ENCODE measurements at regions not wholly inside any gene's neighbourhood (a gene's known extent, or its start where the extent isn't known, plus 50 kb on each side); places are given as distances from the start of the nearest gene placed in this dataset.

DNA sequence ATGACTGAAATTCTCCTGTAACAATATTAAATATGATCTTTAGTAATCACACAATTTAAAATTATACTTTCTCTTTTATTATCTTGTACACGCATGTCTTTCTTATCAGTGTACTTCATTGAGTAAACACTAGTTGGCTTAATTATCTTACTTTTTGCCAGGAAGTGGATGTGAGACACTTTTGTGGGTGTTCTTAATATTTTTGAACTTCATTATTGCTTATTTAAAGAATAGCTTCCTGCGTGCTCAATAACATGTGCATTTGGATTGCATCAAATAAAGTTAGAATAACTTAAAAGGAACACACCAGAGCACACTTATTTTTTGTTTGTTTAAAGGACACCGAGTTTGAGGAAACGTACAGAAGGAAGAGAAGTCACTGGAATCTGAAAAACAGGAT, 128.5 kb upstream of the VEGFC start:
- Mint-ChIP-seq H3K4me3 (no peak overlapping the region), H3K36me3 (no peaks in the 10 kb centered on the region), H3K27me3 (no peaks in the 10 kb centered on the region), H3K27ac (no peak overlapping the region), H3K9me3 (peaks cover 2% of the 10 kb centered on the region), H3K4me1 (no peaks in the 10 kb centered on the region)
- ATAC-seq (ENCODE audit: low read depth) = no peak
- DNase-seq = no peak
- POLR2A ChIA-PET = no interaction called here

DNA sequence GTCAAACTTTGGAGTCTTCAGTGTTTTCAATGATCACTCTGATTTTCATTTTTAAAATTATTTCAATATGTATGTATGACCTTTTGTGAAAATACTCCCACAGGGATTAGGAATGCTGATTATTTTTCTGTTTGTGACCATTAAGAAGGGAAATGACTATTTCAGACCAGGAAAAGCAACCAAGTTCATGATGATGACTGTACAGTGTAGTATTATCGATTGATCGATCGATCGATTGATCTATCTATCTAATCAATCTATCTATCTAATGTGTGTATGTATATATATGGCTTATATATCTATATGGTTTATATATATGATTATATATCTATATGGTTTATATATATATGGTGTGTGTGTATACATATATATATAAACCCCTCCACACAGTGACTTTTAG, 131.5 kb upstream of the VEGFC start:
- no peak overlapping the region for H3K4me3 Mint-ChIP-seq
- no peaks in the 10 kb centered on the region for H3K4me1 Mint-ChIP-seq
- no peaks in the 10 kb centered on the region for H3K27me3 Mint-ChIP-seq
- no peaks in the 10 kb centered on the region for H3K9me3 Mint-ChIP-seq
- DNase-seq = no peak
- H3K27ac Mint-ChIP-seq = no peak overlapping the region
- H3K36me3 Mint-ChIP-seq = no peaks in the 10 kb centered on the region
- ATAC-seq (ENCODE audit: low read depth) = no peak
- POLR2A ChIA-PET = no interaction called here

DNA sequence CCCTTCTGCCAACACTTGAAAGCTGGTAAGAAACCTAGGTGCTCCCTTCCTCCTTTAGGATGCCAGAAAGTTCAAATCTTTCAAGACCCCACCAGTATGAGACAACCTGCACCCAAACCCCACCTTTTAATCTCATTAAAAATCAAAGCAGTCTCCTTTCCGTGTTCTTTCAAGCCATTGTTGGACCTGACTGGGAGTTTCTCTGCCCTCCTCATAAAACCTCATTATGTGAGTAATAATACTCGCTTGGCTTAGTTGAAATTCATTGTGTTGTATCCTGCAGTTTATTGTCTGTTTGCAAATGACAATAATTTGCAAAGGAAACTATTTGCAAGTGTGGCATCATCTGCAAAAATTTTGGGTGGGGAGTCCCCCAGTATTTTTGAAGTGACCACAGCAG, 133.2 kb upstream of the VEGFC start:
- H3K4me3 Mint-ChIP-seq = no peak overlapping the region
- ATAC-seq (ENCODE audit: low read depth) (no peak), DNase-seq (no peak)
- H3K27ac Mint-ChIP-seq = no peak overlapping the region
- no peaks in the 10 kb centered on the region for H3K4me1 Mint-ChIP-seq
- POLR2A ChIA-PET = no interaction called here
- H3K27me3 Mint-ChIP-seq = no peaks in the 10 kb centered on the region
- H3K36me3 Mint-ChIP-seq = no peaks in the 10 kb centered on the region
- H3K9me3 Mint-ChIP-seq = no peaks in the 10 kb centered on the region

DNA sequence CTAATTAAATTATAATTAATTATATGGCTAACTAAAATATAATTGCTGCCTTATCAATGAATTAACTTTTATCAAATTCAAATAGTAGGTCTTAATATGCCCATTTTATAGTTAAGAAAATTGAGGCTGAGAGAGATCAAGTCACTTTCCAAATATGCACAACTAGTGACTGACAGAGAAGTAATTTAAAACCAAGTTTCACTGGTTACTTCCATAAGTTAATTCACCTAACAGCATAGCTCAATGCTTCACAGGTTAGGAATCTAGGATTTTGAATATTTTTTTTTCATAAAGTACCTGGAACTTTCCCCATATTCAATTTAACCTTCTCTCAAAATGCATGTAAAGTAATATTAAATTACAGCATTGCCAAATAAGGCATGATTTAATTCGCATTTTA, 134.4 kb upstream of the VEGFC start:
- no peaks in the 10 kb centered on the region for H3K9me3 Mint-ChIP-seq
- ATAC-seq (ENCODE audit: low read depth) = no peak
- no peak overlapping the region for H3K27ac Mint-ChIP-seq

DNA sequence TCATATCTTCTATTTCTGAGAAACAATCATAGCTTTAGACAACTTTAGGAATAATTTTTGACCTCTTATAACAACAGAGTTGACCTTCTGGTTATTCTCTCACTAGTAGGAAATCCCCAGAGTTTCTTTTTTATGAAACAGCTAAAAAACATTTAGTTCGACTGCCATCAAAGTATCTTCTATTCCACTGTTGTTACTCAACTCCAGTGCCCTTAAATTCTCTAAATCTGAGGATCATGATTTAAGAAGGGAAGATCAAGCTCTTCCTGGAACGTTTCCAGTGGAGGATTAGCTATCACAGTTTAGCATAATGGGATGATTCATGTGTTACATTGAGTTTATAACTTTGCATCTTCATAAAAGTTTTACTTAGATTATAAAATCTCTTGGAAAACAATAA, 134.9 kb upstream of the VEGFC start:
- ATAC-seq (ENCODE audit: low read depth) (no peak), DNase-seq (no peak)
- H3K36me3 Mint-ChIP-seq = no peaks in the 10 kb centered on the region
- H3K27me3 Mint-ChIP-seq = no peaks in the 10 kb centered on the region
- H3K27ac Mint-ChIP-seq = no peak overlapping the region
- H3K4me3 Mint-ChIP-seq = no peak overlapping the region
- no peaks in the 10 kb centered on the region for H3K9me3 Mint-ChIP-seq
- no peaks in the 10 kb centered on the region for H3K4me1 Mint-ChIP-seq
- POLR2A ChIA-PET = no interaction called here

More for the DNA sequence above, 134.4 kb upstream of the VEGFC start:
- POLR2A ChIA-PET = no interaction called here
- Mint-ChIP-seq H3K36me3 (no peaks in the 10 kb centered on the region), H3K4me3 (no peak overlapping the region), H3K4me1 (no peaks in the 10 kb centered on the region), H3K27me3 (no peaks in the 10 kb centered on the region)
- DNase-seq = no peak

DNA sequence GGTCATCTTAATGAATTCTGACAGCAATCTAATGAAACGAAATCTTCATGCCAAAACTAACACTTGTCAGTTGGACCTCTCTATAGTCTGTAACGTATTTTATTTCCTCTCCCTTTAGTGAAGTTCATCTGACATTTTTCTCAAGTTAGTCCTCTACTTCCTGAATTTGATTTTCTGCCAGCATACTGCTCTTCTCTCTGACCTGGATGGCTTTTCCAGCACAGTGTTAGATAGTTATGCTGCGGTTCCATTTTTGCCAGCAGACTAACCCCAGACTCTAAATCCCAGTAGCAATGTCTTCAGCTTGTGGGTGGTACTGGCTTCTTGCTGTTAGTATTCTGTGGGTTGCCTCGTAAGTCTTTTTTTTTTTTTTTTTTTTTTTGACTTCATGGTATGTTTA, 146.7 kb upstream of the VEGFC start:
- ATAC-seq (ENCODE audit: low read depth) (no peak), DNase-seq (no peak)
- no peaks in the 10 kb centered on the region for H3K27me3 Mint-ChIP-seq
- POLR2A ChIA-PET = no interaction called here
- H3K4me1 Mint-ChIP-seq = no peaks in the 10 kb centered on the region
- no peaks in the 10 kb centered on the region for H3K36me3 Mint-ChIP-seq
- H3K9me3 Mint-ChIP-seq = no peaks in the 10 kb centered on the region
- no peak overlapping the region for H3K4me3 Mint-ChIP-seq
- no peak overlapping the region for H3K27ac Mint-ChIP-seq

DNA sequence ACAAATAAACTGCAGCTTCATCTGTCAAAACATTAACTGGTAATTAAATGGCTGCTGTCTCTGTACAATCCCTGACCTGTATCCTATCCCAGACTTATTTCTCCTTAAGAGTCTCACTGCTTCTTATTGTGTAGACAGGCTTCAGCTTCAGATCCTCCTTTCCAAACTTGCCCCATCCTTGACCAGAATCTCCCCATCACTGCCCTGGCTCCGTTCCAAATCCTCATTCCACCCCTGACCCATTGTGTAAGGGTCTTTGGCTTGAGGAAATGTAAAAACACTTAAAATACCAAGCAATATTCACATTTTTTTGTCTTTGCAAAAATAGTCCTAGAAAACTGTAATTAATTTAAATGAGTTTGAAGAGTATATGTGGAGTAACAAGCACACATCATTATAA, 152.6 kb upstream of the VEGFC start:
- Mint-ChIP-seq H3K27ac (no peak overlapping the region), H3K9me3 (no peaks in the 10 kb centered on the region), H3K36me3 (no peaks in the 10 kb centered on the region), H3K27me3 (peaks cover 2% of the 10 kb centered on the region), H3K4me1 (no peaks in the 10 kb centered on the region), H3K4me3 (no peak overlapping the region)
- ATAC-seq (ENCODE audit: low read depth) (no peak), DNase-seq (no peak)
- POLR2A ChIA-PET = no interaction called here

DNA sequence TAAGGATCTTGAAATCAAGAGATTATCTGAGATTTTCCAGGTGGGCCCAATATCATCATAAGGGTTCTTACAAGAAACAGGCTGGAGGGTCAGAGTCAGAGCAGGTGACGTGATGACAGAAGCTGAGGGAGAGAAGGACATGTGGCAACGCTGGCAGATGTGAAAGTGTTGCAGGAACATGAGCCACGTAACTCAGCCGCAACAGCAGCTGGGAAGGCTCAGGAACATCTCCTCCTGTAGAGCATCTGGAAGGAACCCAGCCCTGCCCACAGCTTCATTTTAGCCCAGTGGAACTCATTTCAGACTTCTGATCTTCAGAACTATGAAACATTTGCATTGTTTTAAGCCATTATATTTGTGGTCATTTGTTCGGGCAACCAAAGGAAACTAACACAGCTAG, 156.3 kb upstream of the VEGFC start:
- no peaks in the 10 kb centered on the region for H3K36me3 Mint-ChIP-seq
- H3K27ac Mint-ChIP-seq = no peak overlapping the region
- no peak for ATAC-seq (ENCODE audit: low read depth)
- no peaks in the 10 kb centered on the region for H3K4me1 Mint-ChIP-seq
- no peak overlapping the region for H3K4me3 Mint-ChIP-seq
- DNase-seq = no peak
- no peaks in the 10 kb centered on the region for H3K9me3 Mint-ChIP-seq
- H3K27me3 Mint-ChIP-seq = peaks cover 2% of the 10 kb centered on the region
- POLR2A ChIA-PET = no interaction called here

DNA sequence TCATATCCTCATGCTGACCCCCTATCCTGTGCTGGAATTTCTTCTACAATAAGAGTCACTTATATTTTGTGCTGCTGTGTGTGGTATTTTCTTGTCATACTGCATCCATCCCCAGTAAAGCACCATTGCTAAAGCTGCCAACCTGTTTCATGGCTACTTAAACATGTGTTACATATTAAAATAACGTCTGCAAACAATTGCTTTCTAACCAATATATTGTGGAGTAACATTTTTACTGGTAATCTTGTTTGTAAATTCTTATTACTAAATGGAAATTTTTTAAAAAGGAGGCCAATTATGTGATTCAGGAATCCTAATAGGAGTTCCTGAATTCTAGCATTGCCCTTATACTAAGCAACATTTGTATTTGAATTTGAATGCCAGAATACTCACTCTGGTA, 160.3 kb upstream of the VEGFC start:
- peaks cover 7% of the 10 kb centered on the region for H3K9me3 Mint-ChIP-seq
- ATAC-seq (ENCODE audit: low read depth) (no peak), DNase-seq (no peak)
- no peak overlapping the region for H3K4me3 Mint-ChIP-seq
- no peaks in the 10 kb centered on the region for H3K36me3 Mint-ChIP-seq
- no peak overlapping the region for H3K27ac Mint-ChIP-seq
- H3K27me3 Mint-ChIP-seq = no peaks in the 10 kb centered on the region
- no peaks in the 10 kb centered on the region for H3K4me1 Mint-ChIP-seq
- POLR2A ChIA-PET = no interaction called here

DNA sequence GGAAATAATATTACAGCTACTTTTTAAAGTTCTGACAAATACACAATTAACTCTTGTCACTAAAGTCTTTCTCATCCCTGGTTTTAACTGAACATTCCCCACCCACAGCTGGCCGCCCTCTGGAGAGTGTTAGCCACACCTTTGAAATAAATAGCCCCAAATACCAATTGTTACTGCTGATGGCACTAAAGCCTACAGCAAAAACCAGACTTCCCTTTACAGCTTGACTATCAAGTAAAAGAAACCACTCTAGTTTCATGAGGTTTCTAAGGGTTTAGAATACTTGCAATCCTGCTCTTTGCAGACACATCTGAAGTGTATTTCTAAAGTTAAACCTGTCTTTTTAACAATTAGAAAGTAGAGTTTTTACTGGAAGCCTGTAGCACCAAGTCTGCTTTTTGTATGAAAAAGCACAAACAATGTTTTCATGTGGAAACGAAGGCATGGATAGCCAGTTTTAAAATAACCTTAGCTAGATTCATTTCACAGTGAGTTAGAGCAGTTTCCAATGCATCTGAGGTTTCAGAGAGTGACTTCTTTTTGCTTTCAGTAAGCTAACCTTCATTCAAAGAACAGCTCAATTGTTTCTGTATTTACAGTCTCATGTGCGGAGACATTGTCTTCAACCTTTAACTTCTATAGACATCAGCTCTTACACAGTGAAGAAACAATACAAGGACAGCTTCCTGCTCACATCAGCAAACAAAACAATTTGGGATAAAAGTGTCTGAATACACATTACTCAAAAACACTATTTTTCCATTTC, 164.8 kb upstream of the VEGFC start:
- ATAC-seq (ENCODE audit: low read depth) (no peak), DNase-seq (no peak)
- POLR2A ChIA-PET = no interaction called here
- H3K27me3 Mint-ChIP-seq = no peaks in the 10 kb centered on the region
- peaks cover 7% of the 10 kb centered on the region for H3K9me3 Mint-ChIP-seq
- H3K27ac Mint-ChIP-seq = no peak overlapping the region
- H3K4me3 Mint-ChIP-seq = no peak overlapping the region
- no peaks in the 10 kb centered on the region for H3K4me1 Mint-ChIP-seq
- no peaks in the 10 kb centered on the region for H3K36me3 Mint-ChIP-seq

DNA sequence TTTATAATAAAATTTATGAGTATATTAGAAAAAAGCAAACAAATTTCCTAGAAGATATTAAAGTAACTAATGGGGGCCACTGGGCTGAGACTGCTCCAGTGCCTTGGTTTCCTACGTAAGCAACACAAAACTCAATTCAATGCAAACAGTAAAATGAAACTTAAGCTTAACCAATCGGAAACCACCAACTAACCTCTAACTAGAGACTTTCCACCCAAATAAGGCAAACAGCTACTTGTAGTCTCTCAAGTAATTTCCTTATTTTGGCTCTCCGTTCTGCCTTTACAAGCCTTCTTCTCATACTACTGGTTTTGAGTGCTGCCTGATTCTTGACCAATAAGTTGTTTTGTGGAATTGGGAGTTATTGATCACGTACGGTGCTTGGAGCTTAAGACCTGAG, 167.3 kb upstream of the VEGFC start:
- POLR2A ChIA-PET = no interaction called here
- Mint-ChIP-seq H3K9me3 (peaks cover 4% of the 10 kb centered on the region), H3K27ac (no peak overlapping the region), H3K4me3 (no peak overlapping the region), H3K4me1 (no peaks in the 10 kb centered on the region), H3K27me3 (no peaks in the 10 kb centered on the region), H3K36me3 (no peaks in the 10 kb centered on the region)
- ATAC-seq (ENCODE audit: low read depth) (no peak), DNase-seq (no peak)

DNA sequence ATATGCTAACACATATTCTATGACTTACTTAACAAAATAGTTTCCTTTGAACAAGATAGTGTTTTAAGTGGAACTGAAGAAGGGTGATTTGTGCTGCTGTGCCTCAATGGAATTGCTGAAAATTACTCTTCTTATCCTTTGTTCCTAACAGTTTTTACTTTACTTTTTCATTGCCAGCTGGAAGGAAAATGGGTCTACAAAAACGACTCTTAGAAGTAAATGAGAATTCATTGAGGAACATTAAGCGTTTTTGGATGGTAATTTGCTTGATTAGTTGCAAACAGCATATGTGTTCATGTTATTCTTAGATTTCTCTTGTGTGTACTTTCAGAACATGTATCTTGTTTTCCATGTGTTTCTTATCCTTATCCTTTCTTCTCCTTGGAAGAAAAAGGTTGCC, 170.4 kb upstream of the VEGFC start:
- no peak overlapping the region for H3K27ac Mint-ChIP-seq
- POLR2A ChIA-PET = no interaction called here
- H3K4me3 Mint-ChIP-seq = no peak overlapping the region
- no peaks in the 10 kb centered on the region for H3K27me3 Mint-ChIP-seq
- no peaks in the 10 kb centered on the region for H3K36me3 Mint-ChIP-seq
- no peaks in the 10 kb centered on the region for H3K9me3 Mint-ChIP-seq
- ATAC-seq (ENCODE audit: low read depth) (no peak), DNase-seq (no peak)
- H3K4me1 Mint-ChIP-seq = no peaks in the 10 kb centered on the region

DNA sequence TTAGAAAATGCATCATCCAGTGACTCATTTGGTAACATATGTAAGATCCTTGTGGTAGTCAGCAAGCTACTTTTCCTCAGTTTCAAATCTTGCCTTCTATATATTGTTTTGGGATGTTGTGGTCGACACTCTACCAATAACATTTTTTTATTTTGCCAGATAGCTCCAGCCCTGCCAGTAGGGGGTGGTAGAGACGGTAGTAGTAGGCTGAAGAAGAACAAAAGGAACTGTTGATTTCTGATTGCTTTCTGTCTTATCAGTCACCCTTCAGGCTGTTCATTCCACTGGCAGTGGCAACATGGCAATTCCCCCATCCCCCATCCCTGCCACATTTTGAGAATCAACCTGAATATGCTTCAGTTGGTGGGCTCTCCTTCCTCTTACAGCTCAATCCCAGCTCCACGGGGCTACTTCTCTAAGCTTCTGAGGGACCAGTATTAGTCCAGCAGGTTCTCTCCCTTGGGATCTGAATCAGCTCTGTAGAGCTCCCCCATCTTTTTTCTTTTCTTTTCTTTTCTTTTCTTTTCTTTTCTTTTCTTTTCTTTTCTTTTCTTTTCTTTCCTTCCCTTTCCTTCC, 171.5 kb upstream of the VEGFC start:
- Mint-ChIP-seq H3K27ac (no peak overlapping the region), H3K27me3 (no peaks in the 10 kb centered on the region), H3K36me3 (no peaks in the 10 kb centered on the region), H3K9me3 (no peaks in the 10 kb centered on the region), H3K4me3 (no peak overlapping the region), H3K4me1 (no peaks in the 10 kb centered on the region)
- POLR2A ChIA-PET = no interaction called here
- DNase-seq (no peak), ATAC-seq (ENCODE audit: low read depth) (no peak)

DNA sequence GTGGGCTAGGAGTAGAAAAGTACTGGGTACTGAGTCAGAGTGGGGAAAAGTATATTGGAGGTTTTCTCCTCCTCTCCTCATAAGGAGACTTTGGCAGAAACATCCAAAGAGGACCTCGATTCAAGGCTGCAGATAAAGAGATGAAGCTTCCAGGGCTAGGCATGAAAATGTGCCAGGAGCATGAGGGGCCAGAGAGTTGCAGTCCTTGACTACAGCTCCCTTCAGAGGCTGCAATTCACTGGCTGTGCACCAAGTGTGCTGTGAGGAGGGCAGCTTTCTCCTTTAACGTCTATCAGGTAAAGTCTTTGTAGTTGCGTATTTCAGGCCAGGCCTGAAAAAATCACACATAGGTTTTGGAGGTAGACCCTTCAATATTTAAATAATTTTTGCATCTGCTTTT, 174.9 kb upstream of the VEGFC start:
- no peak for DNase-seq
- H3K4me1 Mint-ChIP-seq = no peaks in the 10 kb centered on the region
- POLR2A ChIA-PET = no interaction called here
- no peaks in the 10 kb centered on the region for H3K27me3 Mint-ChIP-seq
- no peak overlapping the region for H3K4me3 Mint-ChIP-seq
- H3K9me3 Mint-ChIP-seq = no peaks in the 10 kb centered on the region
- ATAC-seq (ENCODE audit: low read depth) = no peak
- no peak overlapping the region for H3K27ac Mint-ChIP-seq
- no peaks in the 10 kb centered on the region for H3K36me3 Mint-ChIP-seq

DNA sequence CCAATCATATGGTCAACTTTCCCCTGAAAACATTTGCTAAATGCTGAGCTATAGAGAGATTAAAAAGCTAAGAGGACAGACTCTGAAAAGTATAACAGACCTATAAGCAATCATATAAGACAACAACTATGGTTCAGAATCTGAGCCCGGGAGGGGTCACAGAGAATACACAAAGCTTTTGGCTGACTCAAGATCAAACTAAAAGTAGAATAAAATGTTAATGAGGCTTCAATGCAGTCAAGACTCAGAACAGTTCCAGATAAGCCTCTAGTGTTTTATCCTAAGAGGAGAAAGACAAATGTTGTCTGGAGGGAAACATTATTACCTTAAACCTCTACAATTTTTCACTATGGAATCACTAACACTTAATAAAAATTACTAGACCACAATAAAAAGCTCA, 175.4 kb upstream of the VEGFC start:
- DNase-seq (no peak), ATAC-seq (ENCODE audit: low read depth) (no peak)
- no peak overlapping the region for H3K4me3 Mint-ChIP-seq
- POLR2A ChIA-PET = no interaction called here
- H3K36me3 Mint-ChIP-seq = no peaks in the 10 kb centered on the region
- H3K27ac Mint-ChIP-seq = no peak overlapping the region
- no peaks in the 10 kb centered on the region for H3K4me1 Mint-ChIP-seq
- no peaks in the 10 kb centered on the region for H3K27me3 Mint-ChIP-seq
- H3K9me3 Mint-ChIP-seq = no peaks in the 10 kb centered on the region
